ENCODE measurements at regions not wholly inside any gene's neighbourhood (a gene's known extent, or its start where the extent isn't known, plus 50 kb on each side); places are given as distances from the start of the nearest gene placed in this dataset.

- Histone ChIP-seq H3K4me2 (ENCODE audit: insufficient read depth, low read length) (no peak overlapping the region), H3K9me3 (ENCODE audit: insufficient read depth, low read length, severe bottlenecking) (no peaks in the 10 kb centered on the region), H2AFZ (ENCODE audit: low read depth, low read length) (no peak overlapping the region), H4K20me1 (ENCODE audit: insufficient read depth, low read length) (no peaks in the 10 kb centered on the region), H3K79me2 (ENCODE audit: insufficient read depth, low read length) (no peaks in the 10 kb centered on the region), H3K27me3 (ENCODE audit: insufficient read depth, low read length, poor library complexity) (no peaks in the 10 kb centered on the region), H3K36me3 (ENCODE audit: insufficient read depth, low read length) (no peaks in the 10 kb centered on the region), H3K4me3 (ENCODE audit: low read depth in 1 of 2, low read length in 2 of 2) (no peak overlapping the region), H3K27ac (ENCODE audit: low read length) (no peak overlapping the region), H3K4me1 (ENCODE audit: insufficient read depth, low read length) (no peaks in the 10 kb centered on the region), H3K9ac (ENCODE audit: low read depth, low read length) (no peak overlapping the region)
- TF ChIP-seq CTCF (IDR thresholded peaks at IDR 0.05; ENCODE audit: borderline replicate concordance, extremely low read depth, low read length, poor library complexity, severe bottlenecking) (no peak), EZH2 (IDR thresholded peaks at IDR 0.05; ENCODE audit: borderline replicate concordance, low read depth, low read length, severe bottlenecking) (no peak)
- ATAC-seq (ENCODE audit: insufficient read depth, low read depth) (no peak), DNase-seq (no peak)
Observed at GRCh38 chr4:148787831-148788477, 345.7 kb upstream of the NR3C2 start.

GRCh38 chr4:148787285-148787684, 345.1 kb upstream of the NR3C2 start:
- DNase-seq, result no peak
- Histone ChIP-seq H3K9me3 (ENCODE audit: insufficient read depth, low read length, severe bottlenecking) (no peaks in the 10 kb centered on the region), H2AFZ (ENCODE audit: low read depth, low read length) (no peak overlapping the region), H3K4me3 (ENCODE audit: low read depth in 1 of 2, low read length in 2 of 2) (no peak overlapping the region), H3K27ac (ENCODE audit: low read length) (no peak overlapping the region), H4K20me1 (ENCODE audit: insufficient read depth, low read length) (no peaks in the 10 kb centered on the region), H3K36me3 (ENCODE audit: insufficient read depth, low read length) (no peaks in the 10 kb centered on the region), H3K27me3 (ENCODE audit: insufficient read depth, low read length, poor library complexity) (no peaks in the 10 kb centered on the region), H3K4me1 (ENCODE audit: insufficient read depth, low read length) (no peaks in the 10 kb centered on the region), H3K4me2 (ENCODE audit: insufficient read depth, low read length) (no peak overlapping the region), H3K79me2 (ENCODE audit: insufficient read depth, low read length) (no peaks in the 10 kb centered on the region), H3K9ac (ENCODE audit: low read depth, low read length) (no peak overlapping the region)
- no peak for ATAC-seq (ENCODE audit: insufficient read depth, low read depth)
- no peak for TF ChIP-seq CTCF (IDR thresholded peaks at IDR 0.05; ENCODE audit: borderline replicate concordance, extremely low read depth, low read length, poor library complexity, severe bottlenecking)
- TF ChIP-seq EZH2 (IDR thresholded peaks at IDR 0.05; ENCODE audit: borderline replicate concordance, low read depth, low read length, severe bottlenecking), result no peak

- no peak overlapping the region for H3K4me2 ChIP-seq (ENCODE audit: insufficient read depth, low read length)
- no peak for ATAC-seq (ENCODE audit: insufficient read depth, low read depth)
- no peaks in the 10 kb centered on the region for H3K4me1 ChIP-seq (ENCODE audit: insufficient read depth, low read length)
- no peaks in the 10 kb centered on the region for H4K20me1 ChIP-seq (ENCODE audit: insufficient read depth, low read length)
- TF ChIP-seq EZH2 (IDR thresholded peaks at IDR 0.05; ENCODE audit: borderline replicate concordance, low read depth, low read length, severe bottlenecking) (no peak), CTCF (IDR thresholded peaks at IDR 0.05; ENCODE audit: borderline replicate concordance, extremely low read depth, low read length, poor library complexity, severe bottlenecking) (no peak)
- no peaks in the 10 kb centered on the region for H3K36me3 ChIP-seq (ENCODE audit: insufficient read depth, low read length)
- H3K4me3 ChIP-seq (ENCODE audit: low read depth in 1 of 2, low read length in 2 of 2), result no peak overlapping the region
- no peaks in the 10 kb centered on the region for H3K79me2 ChIP-seq (ENCODE audit: insufficient read depth, low read length)
- DNase-seq, result no peak
- H3K27me3 ChIP-seq (ENCODE audit: insufficient read depth, low read length, poor library complexity), result no peaks in the 10 kb centered on the region
- H3K27ac ChIP-seq (ENCODE audit: low read length), result no peak overlapping the region
- no peak overlapping the region for H3K9ac ChIP-seq (ENCODE audit: low read depth, low read length)
- no peaks in the 10 kb centered on the region for H3K9me3 ChIP-seq (ENCODE audit: insufficient read depth, low read length, severe bottlenecking)
- H2AFZ ChIP-seq (ENCODE audit: low read depth, low read length), result no peak overlapping the region
Observed at GRCh38 chr4:148786699-148787098, 344.5 kb upstream of the NR3C2 start.
